ENCODE measurements at regions not wholly inside any gene's neighbourhood (a gene's known extent, or its start where the extent isn't known, plus 50 kb on each side); places are given as distances from the start of the nearest gene placed in this dataset.

DNA sequence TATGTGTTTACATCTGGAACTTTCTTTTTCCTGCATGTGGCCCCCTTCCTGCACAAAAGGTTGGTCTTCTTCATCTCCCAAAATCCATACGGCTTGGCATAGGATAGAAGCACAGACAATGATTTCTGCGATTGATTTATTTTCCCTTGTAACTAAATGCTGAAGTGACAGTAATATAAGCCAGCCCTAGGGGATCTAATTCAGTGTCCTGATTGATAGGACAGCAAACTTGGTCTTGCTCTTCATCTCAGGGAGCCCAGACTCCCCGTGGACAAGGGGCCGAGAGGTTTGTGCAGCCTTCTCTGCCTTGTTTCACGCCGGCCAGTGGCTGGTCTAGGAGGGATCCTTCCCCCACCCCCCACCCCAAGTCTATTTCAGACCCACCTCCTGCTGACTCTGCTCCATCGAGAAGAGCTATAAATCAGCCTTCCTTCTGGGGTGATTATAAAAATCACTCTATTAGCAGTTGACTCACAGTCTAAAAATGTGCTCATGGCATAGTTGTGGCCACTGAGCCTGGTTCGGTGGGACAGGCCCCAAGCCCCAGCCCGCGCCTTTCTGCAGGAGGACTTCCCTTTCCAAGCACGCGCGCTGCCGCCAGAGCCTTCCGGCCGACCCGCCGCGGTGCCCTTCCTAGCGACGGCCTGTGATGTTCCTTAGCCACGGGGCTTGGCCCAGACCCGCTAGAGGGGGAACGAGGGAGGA is 89.8 kb upstream of the COL5A1 start:
- H3K4me3 ChIP-seq (ENCODE audit: control insufficient read depth, low read depth, low read length), result no peak overlapping the region
- TF ChIP-seq, protein P1, sequence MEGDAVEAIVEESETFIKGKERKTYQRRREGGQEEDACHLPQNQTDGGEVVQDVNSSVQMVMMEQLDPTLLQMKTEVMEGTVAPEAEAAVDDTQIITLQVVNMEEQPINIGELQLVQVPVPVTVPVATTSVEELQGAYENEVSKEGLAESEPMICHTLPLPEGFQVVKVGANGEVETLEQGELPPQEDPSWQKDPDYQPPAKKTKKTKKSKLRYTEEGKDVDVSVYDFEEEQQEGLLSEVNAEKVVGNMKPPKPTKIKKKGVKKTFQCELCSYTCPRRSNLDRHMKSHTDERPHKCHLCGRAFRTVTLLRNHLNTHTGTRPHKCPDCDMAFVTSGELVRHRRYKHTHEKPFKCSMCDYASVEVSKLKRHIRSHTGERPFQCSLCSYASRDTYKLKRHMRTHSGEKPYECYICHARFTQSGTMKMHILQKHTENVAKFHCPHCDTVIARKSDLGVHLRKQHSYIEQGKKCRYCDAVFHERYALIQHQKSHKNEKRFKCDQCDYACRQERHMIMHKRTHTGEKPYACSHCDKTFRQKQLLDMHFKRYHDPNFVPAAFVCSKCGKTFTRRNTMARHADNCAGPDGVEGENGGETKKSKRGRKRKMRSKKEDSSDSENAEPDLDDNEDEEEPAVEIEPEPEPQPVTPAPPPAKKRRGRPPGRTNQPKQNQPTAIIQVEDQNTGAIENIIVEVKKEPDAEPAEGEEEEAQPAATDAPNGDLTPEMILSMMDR (conservative IDR thresholded peaks at IDR 0.05; ENCODE audit: control insufficient read depth, insufficient read depth, low read depth, low read length), result no peak
- DNase-seq (ENCODE audit: low read depth), result peak; percentile 77

DNA sequence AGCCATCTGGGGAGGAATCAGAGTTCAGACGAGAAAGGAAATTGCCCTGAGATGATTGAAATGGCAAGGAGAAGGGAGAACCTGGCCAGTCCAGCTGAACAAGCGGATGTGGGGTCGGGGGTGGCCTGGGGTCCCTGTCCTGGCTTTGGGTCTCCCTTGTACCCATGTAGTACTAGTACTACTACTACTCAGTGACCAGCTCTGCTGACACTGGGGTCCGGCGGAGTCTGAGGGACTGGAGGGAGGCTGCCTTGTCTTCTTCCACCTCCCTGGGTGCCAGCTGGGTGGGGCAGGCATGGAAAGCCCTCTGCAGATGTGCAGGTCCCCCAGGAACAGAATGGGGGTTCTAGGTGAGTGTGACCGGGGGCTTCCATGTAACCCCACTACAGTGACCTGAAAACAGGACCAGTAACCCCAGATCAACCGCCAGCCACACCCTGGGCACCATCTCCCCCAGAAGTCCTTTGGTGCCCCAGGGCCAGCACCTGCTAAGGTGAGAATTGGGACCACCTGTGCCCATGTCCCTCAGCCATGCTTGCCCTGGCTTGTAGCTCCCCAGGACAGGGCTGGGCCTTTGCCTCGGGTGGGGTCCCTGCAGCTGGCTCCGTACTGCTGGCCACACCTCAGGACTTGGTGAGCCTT is 89.1 kb upstream of the COL5A1 start:
- H3K4me3 ChIP-seq (ENCODE audit: control insufficient read depth, low read depth, low read length), result no peak overlapping the region
- TF ChIP-seq, protein P1 (conservative IDR thresholded peaks at IDR 0.05; ENCODE audit: control insufficient read depth, insufficient read depth, low read depth, low read length), result no peak
- DNase-seq (ENCODE audit: low read depth), result no peak

DNA sequence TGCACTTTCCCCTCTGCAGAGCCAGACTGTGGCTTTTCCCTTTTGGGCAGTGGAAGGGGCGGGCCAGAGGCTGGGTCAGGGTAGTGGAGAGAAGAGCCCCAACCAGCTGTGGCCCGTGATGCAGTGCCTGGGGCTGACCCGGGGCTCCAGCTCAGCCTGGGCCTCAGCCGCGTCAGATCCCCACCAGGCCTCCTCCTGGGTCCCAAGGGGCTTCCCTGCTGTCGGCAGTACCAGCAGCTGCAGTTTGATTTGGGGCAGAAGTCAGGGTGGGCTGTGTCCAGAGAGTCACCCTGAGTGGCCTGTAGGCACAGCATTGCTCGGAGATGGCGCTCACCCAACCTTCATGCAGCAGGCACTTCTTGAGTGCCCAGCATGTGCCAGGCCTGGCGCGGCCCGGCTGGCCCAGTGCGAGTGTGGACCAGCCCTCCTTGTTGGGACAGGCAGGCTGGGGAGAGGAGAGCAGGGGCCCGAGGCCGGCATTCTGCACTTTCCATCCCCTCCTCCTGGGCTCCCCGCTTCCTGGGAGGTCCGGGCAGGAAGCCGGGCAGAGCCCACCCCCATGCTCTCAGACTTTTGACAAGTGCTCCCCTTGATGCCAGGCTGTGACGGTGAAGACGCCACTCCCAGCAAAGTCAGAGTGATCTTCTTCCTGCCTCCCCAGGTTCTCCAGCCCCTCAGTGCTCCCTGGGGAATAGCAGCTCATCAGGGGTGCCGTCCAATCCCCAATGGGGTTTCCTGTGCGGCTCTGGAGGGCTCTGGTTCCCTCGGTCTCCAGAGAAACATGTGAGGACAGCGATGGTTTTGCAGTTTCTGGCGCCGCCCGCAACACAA is 88.3 kb upstream of the COL5A1 start:
- TF ChIP-seq, protein P1 (conservative IDR thresholded peaks at IDR 0.05; ENCODE audit: control insufficient read depth, insufficient read depth, low read depth, low read length), result no peak
- H3K4me3 ChIP-seq (ENCODE audit: control insufficient read depth, low read depth, low read length), result no peak overlapping the region
- DNase-seq (ENCODE audit: low read depth), result no peak

DNA sequence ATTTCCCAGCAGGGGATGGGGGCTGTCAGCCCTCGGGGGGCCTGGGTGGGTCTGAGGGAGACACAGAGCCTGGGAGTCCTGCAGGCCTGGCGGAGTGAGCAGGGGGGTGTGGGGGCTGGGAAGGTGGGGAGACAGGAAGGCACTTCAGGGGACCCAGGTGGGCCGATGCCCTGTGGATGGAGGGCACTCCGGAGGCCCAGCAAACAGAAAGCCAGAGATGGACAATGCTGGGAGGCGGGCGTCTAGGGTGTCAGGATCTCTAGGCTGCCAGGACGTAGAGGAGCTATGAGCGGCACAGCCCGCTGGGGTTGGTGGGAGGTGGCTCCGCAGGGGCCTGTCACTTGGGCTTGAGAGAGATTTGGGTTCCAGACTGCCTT is 87.6 kb upstream of the COL5A1 start:
- TF ChIP-seq, protein P1 (conservative IDR thresholded peaks at IDR 0.05; ENCODE audit: control insufficient read depth, insufficient read depth, low read depth, low read length), result no peak
- no peak for DNase-seq (ENCODE audit: low read depth)

DNA sequence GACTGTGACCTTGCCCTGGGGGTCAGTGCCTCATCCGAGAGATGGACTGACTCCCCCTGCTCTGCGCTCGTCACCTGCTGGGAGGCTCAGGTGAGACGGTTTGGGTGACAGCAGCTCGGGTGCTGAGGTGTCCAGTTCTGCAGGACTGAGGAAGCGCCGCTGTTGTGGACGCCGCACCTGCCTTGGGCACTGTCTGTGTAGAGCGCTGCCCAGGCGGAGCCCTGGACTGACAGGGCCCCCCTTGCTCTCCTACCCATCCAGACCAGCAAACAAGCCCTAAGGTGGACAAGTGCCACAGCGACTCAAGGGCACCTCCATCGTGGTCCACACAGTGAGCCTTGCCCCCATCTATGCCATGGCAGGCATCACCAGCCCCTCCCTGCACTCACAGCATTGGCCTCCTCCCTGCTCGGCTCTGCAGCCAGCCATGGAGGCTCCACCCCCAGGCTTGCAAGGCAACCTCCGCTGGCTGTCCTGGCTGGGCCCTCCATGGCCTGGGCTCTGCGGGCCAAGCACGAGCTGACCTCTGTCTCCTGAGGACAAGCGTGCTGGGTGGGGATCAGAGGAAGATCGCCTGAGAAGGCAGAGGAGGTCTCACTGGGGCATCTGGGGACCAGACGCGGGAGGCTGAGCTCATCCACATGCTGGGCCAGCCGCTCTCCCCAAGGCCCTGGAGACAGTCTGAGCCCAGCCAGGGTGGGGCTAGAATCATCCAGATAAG is 87.1 kb upstream of the COL5A1 start:
- TF ChIP-seq, protein P1 (conservative IDR thresholded peaks at IDR 0.05; ENCODE audit: control insufficient read depth, insufficient read depth, low read depth, low read length), result no peak
- H3K4me3 ChIP-seq (ENCODE audit: control insufficient read depth, low read depth, low read length), result no peak overlapping the region
- peak; percentile 42 for DNase-seq (ENCODE audit: low read depth)

More for the DNA sequence above, 87.6 kb upstream of the COL5A1 start:
- no peak overlapping the region for H3K4me3 ChIP-seq (ENCODE audit: control insufficient read depth, low read depth, low read length)

DNA sequence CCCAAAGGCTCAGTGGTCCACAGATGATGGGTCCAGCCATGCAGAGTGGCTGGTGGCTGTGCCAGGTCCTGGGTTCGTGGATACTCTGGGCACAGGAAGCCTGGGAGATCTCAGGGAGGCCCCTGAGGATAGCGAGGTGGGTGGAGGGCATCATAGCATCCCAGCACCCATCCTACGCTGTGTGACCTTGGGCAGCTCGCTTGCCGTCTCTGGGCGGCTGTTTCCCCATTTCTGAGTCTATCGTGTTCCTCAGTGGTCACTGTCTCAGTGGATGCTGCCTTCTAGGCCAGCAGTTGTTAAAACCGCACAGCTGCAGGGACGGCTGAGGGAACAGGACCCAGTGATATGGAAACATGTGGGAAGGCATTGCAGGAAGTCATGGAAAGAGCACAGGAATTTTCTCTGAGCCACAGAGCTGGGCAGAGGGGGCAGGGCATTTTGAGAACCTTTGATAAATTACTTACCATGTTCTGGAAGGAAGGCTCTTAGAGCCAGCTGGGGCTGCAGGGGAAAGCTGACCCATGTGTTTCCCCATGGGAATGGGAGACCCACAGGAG is 86.4 kb upstream of the COL5A1 start:
- no peak overlapping the region for H3K4me3 ChIP-seq (ENCODE audit: control insufficient read depth, low read depth, low read length)
- no peak for DNase-seq (ENCODE audit: low read depth)
- TF ChIP-seq, protein P1 (conservative IDR thresholded peaks at IDR 0.05; ENCODE audit: control insufficient read depth, insufficient read depth, low read depth, low read length), result no peak

Measured in fibroblast of mammary gland (primary cell).